Lower leg skin (tissue), 3 donors: ENCODE measurements at regions not wholly inside any gene's neighbourhood (a gene's known extent, or its start where the extent isn't known, plus 50 kb on each side); places are given as distances from the start of the nearest gene placed in this dataset.

ENCODE experiments used
- CTCF ChIP-seq, 3 donors: fragments of 450-650 bp; IDR thresholded peaks; one replicate each; pipeline ENCODE4 v1.5.1; 2016; ENCODE audit warnings: antibody characterized with exemption in 3 of 3, mild to moderate bottlenecking in 3 of 3, moderate library complexity in 2 of 3
- POLR2A ChIP-seq, 2 donors: fragments of 450-650 bp; IDR thresholded peaks; one replicate each; pipeline ENCODE4 v1.6.1; 2016 to 2017; ENCODE audit warnings: antibody characterized with exemption in 2 of 2, mild to moderate bottlenecking in 1 of 2, moderate library complexity in 1 of 2

- TF ChIP-seq CTCF (IDR thresholded peaks at IDR 0.05) (no peak), POLR2A (IDR thresholded peaks at IDR 0.05) (no peak)
These were observed 209.1 kb upstream of the ANXA10 start for GRCh38 chr4:167883266-167883665.
